Heart left ventricle (tissue), 13 donors: ENCODE measurements at regions not wholly inside any gene's neighbourhood (a gene's known extent, or its start where the extent isn't known, plus 50 kb on each side); places are given as distances from the start of the nearest gene placed in this dataset.

Source experiments
- CTCF ChIP-seq, 12 donors: fragments of 200-600 bp; sonication (generic) in 4 of 12; IDR thresholded peaks; one replicate each; pipeline versions ENCODE4 v1.5.0 to v1.8.0; 2018 to 2022; ENCODE audit warnings: antibody characterized with exemption in 12 of 12, mild to moderate bottlenecking in 5 of 12
- POLR2A ChIP-seq, 2 donors: fragments of 450-650 bp; IDR thresholded peaks; one replicate each; pipeline ENCODE4 v1.6.1; 2017; ENCODE audit warnings: antibody characterized with exemption in 2 of 2, mild to moderate bottlenecking in 2 of 2, moderate library complexity in 2 of 2
- donor health status: ischemic (EF 13 %, LVEDD 7.1; RV severe dilation, severe dysfunction).
- donor health status: DM: no; HTN: yes; CAD: no.
- donor health status: DM: no; HTN: no; CAD: no.
- donor health status: ischemic (EF 25% LVEDD 6.9; RV normal size, moderate dysfunction).
- donor health status: ischemic (EF 25% LVEDD 5.7; RV mildly dilated, moderate dysfunction).
- donor health status: ischemic (EF 35%, LVEDD 5.7; RV mildly dilated, moderate dysfunction).
- donor health status: nonischemic (EF 11% LVEDD 7.7; RV severe dilation, severe dysfunction).
- donor health status: DM: yes; HTN: yes; CAD: no.
- donor health status: PGD.
- donor health status: ischemic (EF 29% LVEDD 5.4; RV normal size, mild dysfunction).
- donor health status: nonischemic (EF 23%, LVEDD 6.1; RV moderate dilation, normal function).

GRCh38 chr14:71319666-71320065 is 412.4 kb downstream of the PCNX1 start:
- TF ChIP-seq POLR2A (IDR thresholded peaks at IDR 0.05) (no peak), CTCF (IDR thresholded peaks at IDR 0.05) (no peak)
